ENCODE measurements at regions not wholly inside any gene's neighbourhood (a gene's known extent, or its start where the extent isn't known, plus 50 kb on each side); places are given as distances from the start of the nearest gene placed in this dataset.

DNA sequence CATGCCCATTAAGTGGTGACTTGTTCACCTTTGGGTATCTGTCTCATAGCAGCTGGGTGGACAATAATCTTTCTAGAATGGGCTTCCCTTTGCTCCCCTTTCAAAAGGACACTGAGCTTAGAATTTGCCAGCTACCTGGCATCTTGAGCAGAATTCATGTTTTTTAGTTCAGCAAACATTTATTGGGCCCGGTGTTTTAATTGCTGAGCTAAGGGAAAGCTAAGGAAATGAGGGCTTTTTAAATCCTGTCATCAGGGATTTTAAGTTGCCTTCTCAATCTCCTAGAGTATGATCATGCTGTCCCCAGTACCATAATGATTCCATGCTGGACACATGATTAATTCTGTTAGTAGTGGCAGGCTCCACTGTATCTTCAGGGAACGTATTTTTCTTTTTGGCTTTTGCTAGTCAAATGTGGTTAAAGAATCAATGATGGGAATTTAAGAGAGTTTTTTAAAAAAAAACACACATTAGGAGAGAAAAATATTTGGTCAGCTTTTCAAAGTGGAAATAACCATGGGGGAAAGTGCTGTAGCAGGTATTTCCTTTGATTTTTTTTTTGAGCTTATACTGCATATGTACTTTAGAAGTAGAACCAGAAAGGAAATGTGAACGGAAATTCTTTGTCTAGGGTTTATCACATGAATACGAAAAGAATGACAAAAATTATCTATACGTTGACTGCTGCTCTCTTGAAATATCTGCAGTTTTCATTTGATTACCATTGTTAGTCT lies 208.9 kb downstream of the CLCN4 start:
- H3K4me2 ChIP-seq (ENCODE audit: low read length), result no peak overlapping the region
- ATAC-seq (no peak), DNase-seq (ENCODE audit: low read depth, low spot score) (no peak)
- H3K36me3 ChIP-seq (ENCODE audit: control insufficient read depth in 1 of 2, insufficient read depth in 2 of 2, low read length in 2 of 2), result no peaks in the 10 kb centered on the region
- H3K9me3 ChIP-seq (ENCODE audit: control insufficient read depth in 1 of 2, insufficient read depth in 1 of 2, low read depth in 1 of 2, low read length in 2 of 2), result no peaks in the 10 kb centered on the region
- POLR2A ChIA-PET, result interaction anchor here (0.7 kb wide), 1 partner anchor 761 kb away, joined by 3 read pairs; no protein-coding TSS in a partner anchor
- intact Hi-C loops (cut with micrococcal nuclease), result no loop called here
- H3K27me3 ChIP-seq (ENCODE audit: insufficient read depth, low read length), result no peaks in the 10 kb centered on the region
- H3K79me2 ChIP-seq (ENCODE audit: insufficient read depth, low read length), result no peaks in the 10 kb centered on the region
- H3K4me1 ChIP-seq (ENCODE audit: control insufficient read depth in 1 of 2, insufficient read depth in 2 of 2, low read length in 2 of 2), result no peaks in the 10 kb centered on the region
- H3K9me2 ChIP-seq (ENCODE audit: insufficient read depth), result no peaks in the 10 kb centered on the region
- TF ChIP-seq EZH2phosphoT487 (IDR thresholded peaks at IDR 0.05; ENCODE audit: borderline replicate concordance), result no peak
- TF ChIP-seq JUND (IDR thresholded peaks at IDR 0.05), result no peak
- TF ChIP-seq, protein P1, sequence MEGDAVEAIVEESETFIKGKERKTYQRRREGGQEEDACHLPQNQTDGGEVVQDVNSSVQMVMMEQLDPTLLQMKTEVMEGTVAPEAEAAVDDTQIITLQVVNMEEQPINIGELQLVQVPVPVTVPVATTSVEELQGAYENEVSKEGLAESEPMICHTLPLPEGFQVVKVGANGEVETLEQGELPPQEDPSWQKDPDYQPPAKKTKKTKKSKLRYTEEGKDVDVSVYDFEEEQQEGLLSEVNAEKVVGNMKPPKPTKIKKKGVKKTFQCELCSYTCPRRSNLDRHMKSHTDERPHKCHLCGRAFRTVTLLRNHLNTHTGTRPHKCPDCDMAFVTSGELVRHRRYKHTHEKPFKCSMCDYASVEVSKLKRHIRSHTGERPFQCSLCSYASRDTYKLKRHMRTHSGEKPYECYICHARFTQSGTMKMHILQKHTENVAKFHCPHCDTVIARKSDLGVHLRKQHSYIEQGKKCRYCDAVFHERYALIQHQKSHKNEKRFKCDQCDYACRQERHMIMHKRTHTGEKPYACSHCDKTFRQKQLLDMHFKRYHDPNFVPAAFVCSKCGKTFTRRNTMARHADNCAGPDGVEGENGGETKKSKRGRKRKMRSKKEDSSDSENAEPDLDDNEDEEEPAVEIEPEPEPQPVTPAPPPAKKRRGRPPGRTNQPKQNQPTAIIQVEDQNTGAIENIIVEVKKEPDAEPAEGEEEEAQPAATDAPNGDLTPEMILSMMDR (IDR thresholded peaks at IDR 0.05 in 2 of 3, conservative IDR thresholded peaks at IDR 0.05 in 1 of 3; ENCODE audit: borderline replicate concordance in 1 of 3, insufficient read depth in 1 of 3, low read depth in 2 of 3, low read length in 2 of 3), result no peak
- TF ChIP-seq CBX3 (IDR thresholded peaks at IDR 0.05; ENCODE audit: low read depth), result no peak
- TF ChIP-seq ELF1 (IDR thresholded peaks at IDR 0.05; ENCODE audit: borderline replicate concordance, low read depth), result no peak
- TF ChIP-seq FOSL1 (IDR thresholded peaks at IDR 0.05; ENCODE audit: low read depth), result no peak
- TF ChIP-seq EGR1 (IDR thresholded peaks at IDR 0.05; ENCODE audit: low read depth), result no peak
- no peak for TF ChIP-seq SRF (IDR thresholded peaks at IDR 0.05; ENCODE audit: low read depth)
- TF ChIP-seq SIN3A (IDR thresholded peaks at IDR 0.05; ENCODE audit: low read depth), result no peak
- TF ChIP-seq, protein P2, sequence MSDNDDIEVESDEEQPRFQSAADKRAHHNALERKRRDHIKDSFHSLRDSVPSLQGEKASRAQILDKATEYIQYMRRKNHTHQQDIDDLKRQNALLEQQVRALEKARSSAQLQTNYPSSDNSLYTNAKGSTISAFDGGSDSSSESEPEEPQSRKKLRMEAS (IDR thresholded peaks at IDR 0.05), result no peak
- TF ChIP-seq SP1 (IDR thresholded peaks at IDR 0.05; ENCODE audit: low read depth), result no peak
- TF ChIP-seq YY1 (IDR thresholded peaks at IDR 0.05; ENCODE audit: extremely low read depth, insufficient replicate concordance, low read depth, low read length), result no peak
- TF ChIP-seq, protein P3, sequence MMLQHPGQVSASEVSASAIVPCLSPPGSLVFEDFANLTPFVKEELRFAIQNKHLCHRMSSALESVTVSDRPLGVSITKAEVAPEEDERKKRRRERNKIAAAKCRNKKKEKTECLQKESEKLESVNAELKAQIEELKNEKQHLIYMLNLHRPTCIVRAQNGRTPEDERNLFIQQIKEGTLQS (IDR thresholded peaks at IDR 0.05), result no peak
- CTCF ChIA-PET, result no interaction called here
- no peak overlapping the region for H2AFZ ChIP-seq (ENCODE audit: low read depth, low read length, poor library complexity, severe bottlenecking)
- BruUV-seq (replicated peaks), result no TSS peak
- H3K27ac ChIP-seq (ENCODE audit: low read depth, low read length), result no peak overlapping the region
- H4K20me1 ChIP-seq (ENCODE audit: insufficient read depth), result no peaks in the 10 kb centered on the region
- H3K4me3 ChIP-seq (replicated peaks in 1 of 2; ENCODE audit: low read depth in 1 of 2, low read length in 2 of 2), result no peak overlapping the region
- RAD21 ChIA-PET (ENCODE audit: low non-redundant PET in 1 of 2, low total read pairs in 2 of 2, uncharacterized antibody in 2 of 2, unreplicated experiment in 2 of 2), result no interaction called here
- no peak overlapping the region for H3K9ac ChIP-seq (ENCODE audit: low read length)

Data from HCT116 (cell line).